GM21529 (cell line): ENCODE measurements at regions not wholly inside any gene's neighbourhood (a gene's known extent, or its start where the extent isn't known, plus 50 kb on each side); places are given as distances from the start of the nearest gene placed in this dataset.

Source experiments
- ATAC-seq: cut with Tn5 transposase; IDR thresholded peaks from one replicate; pipeline ENCODE4 v1.9.1; 2021; ENCODE audit not compliant: unreplicated experiment

- no peak for ATAC-seq
These were observed 812.9 kb downstream of the PDHA2 start for GRCh38 chr4:96652821-96653220.

DNA sequence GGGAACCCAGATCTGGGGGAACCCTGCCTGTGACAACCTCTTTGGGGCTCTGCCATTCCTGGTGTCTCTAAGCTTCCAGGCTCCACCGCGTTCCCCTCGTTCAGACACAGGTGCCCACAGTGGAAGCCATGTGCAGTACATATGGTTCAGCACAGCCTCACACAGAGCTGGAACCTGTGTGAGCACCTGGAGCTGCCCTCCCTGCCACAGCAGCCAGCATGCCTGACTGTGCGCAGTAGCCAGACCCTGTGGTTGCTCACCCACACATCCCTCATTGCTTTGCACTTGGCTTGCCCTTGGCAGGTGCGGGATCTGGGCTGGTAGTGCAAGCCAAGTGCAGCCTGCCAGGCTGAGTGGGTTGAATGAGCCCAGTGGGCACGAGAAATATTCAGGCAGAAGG is 814.2 kb downstream of the PDHA2 start:
- ATAC-seq = no peak

GRCh38 chr4:96670381-96670780 is 830.5 kb downstream of the PDHA2 start:
- no peak for ATAC-seq

DNA sequence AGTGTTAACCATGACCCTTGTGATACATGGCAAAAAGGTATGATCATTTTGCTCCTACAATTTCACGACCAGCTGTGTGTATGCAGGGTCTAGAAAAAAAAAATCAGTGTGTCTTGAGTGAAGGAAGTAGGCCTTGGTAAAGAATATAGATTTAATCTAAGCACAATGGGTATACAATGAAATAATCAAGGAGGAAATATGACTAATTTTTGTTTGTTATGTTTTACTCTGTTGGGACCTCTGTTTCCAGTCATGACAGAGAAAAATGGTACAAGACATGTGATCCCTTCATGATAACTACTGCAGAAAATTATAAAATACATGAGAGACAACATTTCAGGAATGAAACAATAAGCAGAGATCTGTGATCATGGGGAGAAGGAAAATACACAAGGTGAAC is 835.5 kb downstream of the PDHA2 start:
- ATAC-seq = no peak

DNA sequence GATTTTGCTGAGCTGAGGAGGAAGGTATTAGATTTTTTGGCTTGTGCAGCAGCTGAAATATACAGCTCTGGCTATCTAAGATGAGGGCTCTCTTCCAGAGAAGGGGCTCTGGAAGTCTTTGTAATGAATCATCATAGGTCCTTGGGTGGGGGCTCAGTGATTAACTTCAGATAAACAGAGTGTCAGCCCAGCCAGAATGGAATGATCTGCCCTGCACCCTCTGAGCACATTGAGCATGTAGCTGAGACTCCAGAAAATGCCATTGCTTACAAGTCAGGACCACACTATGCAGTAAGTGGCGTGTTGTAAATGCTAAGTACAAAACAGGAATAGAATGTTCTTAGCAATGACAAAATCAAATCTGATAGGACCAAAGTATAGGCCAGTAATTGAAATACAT is 836.0 kb downstream of the PDHA2 start:
- ATAC-seq = no peak

DNA sequence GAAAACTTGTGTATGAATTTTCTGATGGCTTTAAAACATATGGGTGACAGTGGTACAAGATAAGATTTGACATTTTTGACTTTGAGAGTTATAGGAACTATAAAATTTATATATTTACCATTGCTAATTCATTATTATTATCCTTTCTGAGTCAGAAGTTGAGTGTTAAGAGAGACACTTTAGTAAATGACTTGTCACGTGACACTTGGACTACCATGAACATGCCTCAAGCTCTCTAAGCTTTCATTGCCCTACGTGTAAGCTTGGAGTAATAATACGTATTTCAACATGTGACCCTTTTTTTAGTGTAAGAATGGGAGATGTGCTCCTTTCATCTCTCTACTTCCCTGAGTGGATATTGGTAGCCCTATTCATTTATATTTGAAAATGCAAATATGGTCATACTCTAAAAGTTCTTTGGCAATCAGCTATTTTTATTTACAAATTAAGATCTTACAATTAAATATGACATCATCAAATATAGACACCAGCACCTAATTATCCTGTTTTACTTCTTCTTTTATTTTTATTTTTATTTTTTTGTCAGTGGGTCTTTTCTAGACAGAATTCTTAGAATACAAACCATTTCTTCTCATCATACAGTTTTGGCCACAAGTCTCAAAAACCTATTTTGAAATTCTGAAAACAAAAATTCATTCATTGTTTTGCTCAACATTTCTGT is 837.0 kb downstream of the PDHA2 start:
- ATAC-seq = no peak

- ATAC-seq = no peak
These were observed 837.6 kb downstream of the PDHA2 start for GRCh38 chr4:96677499-96677898.

- ATAC-seq = no peak
These were observed 841.3 kb downstream of the PDHA2 start for GRCh38 chr4:96681218-96681617.

GRCh38 chr4:96685691-96686090 is 845.8 kb downstream of the PDHA2 start:
- no peak for ATAC-seq

GRCh38 chr4:96691521-96691920 is 851.6 kb downstream of the PDHA2 start:
- no peak for ATAC-seq

DNA sequence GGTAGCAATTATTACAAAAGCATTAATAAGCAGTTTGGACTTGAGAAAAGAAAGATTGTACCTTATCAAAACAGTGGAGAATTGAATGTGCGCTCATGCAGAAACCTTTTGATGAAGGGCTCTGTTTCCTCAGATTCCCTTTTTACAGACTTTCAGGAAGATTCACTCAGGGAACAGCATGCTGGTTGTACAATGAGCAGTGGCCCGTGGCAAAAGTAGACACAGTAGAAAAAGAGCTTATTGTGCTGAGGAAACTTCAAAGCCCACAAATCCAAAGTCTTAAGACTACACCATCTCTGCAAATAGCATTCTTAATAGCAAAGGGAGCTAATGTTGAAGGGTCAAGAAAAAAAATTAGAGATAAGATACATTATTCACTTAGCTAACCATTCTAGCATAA is 858.9 kb downstream of the PDHA2 start:
- ATAC-seq = no peak

DNA sequence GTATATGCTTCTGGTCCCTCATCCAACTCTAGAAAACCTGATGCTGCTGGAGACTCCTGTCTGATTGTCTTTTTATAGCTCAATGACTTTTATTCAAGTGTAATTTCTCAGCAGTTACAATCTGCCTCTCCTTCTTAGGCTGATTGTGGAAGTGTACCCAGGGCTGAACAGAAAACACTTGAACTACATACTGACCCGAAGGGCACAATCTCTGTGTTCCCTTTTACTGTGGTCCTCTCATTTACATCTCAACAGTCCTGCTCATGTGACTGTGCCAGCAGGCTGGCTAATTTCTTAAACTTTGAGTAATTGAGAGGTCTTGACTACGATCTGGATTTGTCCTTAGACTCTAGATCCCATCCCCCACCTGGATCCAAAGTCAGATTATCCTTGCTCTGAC is 863.4 kb downstream of the PDHA2 start:
- ATAC-seq = no peak

DNA sequence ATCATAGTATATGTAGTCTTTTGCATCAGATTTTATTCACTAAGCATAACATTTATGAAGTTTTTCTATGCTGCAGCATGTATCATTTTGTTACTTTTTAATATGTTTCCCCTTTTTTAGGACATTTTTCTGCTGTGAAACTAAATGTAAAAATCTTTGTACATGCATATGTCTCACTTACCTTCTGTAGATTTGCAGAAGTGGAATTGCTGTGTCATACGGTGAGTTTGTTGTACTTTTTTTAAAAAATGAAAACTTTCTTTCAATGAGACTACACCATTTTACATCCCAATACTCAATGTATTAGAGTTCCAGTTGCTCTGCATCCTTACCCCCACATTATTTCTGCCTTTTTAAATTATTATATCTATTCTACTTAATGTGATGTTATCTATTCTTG is 868.9 kb downstream of the PDHA2 start:
- ATAC-seq = no peak

- ATAC-seq = no peak
These were observed 873.5 kb downstream of the PDHA2 start for GRCh38 chr4:96713271-96713850.

DNA sequence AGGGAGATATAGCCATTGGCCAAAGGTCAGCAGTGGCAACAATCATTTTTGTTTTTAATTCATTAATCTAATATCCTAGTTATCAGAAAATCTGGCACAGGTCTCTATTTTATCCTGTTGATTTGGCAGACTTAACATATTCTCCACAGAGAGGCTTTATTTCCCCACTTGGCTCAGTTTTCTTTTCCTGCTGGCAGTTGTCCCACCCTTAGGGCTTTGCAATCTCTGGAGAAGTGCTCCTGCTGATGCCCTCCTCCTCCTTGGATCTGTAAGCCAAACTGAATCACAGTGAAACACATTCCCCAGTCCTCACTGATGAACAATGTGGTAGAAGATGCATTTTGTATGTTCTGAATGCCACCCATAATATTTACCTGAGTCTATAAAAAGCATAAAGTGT is 889.7 kb downstream of the PDHA2 start:
- no peak for ATAC-seq

- ATAC-seq = no peak
These were observed 890.5 kb downstream of the PDHA2 start for GRCh38 chr4:96730432-96730831.

DNA sequence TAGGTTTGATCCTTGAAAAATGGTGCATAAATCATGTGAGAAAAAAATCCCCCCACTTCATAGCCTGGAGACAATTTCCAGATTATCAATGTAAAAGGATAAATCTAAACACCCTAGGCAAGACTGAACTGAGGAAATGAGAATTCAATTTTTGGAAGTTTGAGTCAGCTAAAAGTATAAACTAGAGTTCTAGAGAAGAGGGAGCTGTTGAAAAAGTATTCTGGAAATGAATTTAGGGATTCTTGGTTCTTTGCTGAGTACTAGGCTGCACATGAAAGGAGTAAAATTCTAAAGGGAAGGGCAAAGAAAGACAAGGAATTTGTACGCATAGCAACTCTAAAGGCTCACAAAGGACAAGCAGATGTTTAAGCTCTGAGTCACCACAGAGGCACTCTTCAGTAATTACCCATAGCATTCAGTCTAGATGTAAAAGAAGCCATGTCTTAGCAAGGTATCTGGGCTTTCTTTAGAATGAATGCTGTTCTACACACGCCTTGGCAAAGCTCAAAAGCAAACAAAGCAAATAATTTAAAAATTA is 896.5 kb downstream of the PDHA2 start:
- ATAC-seq = no peak

DNA sequence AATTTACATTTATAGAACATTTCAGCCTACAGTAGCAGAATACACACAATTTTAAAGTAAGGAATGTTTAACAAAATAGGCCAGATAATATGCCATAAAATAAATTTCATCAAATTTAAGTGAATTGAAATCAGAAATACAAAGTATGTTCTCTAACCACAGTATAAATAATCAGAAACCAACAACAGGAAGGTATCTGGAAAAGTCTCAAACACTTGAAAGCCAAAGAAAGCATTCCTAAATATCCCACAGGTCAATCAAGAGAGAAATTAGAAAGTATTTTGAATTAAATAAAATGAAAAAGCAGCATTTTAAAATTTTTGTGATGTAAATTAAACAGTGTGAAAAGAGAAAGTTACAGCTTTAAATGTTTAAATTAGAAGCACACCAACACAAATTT is 899.2 kb downstream of the PDHA2 start:
- ATAC-seq = no peak

- ATAC-seq = no peak
These were observed 902.6 kb downstream of the PDHA2 start for GRCh38 chr4:96742332-96743014.

DNA sequence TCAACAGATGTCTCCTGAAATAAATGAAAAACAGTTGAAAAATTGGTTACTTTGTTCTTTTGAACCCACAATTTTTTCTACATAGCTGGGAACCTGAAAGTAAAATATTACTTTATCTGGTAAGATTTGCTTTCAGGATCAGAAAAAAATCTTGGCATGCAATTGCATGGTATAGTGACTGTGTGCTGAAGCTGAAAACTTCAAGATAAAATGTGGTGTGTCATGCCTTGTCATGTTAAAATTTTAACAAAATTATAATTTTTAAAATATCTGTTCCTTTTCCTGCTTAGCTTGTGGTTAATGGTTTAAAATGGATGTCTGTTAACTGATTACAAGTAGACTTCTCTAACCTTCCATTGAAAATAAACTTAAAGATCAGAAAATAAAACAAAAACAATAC is 904.8 kb downstream of the PDHA2 start:
- no peak for ATAC-seq

DNA sequence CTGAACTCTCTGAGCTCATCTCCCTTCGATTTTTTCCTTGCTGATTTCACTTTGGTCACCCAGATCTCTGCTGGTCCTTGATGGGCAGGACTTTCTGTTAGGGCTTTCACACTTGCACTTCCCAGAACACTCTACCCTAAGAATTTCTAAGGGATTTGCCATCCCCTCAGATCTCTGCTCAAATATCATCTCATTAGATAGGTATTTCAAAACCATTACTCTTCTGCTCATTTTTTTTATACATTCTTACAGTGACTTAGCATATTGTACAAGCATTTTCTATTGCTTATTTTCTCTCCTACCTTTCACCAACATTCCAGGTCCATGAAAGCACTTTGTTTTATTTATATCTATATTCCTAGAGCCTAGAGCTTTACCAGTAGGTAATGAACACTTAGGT is 913.3 kb downstream of the PDHA2 start:
- ATAC-seq = no peak
